Mammary epithelial cell (primary cell): ENCODE measurements at regions not wholly inside any gene's neighbourhood (a gene's known extent, or its start where the extent isn't known, plus 50 kb on each side); places are given as distances from the start of the nearest gene placed in this dataset.

Experiments
- EZH2 ChIP-seq: IDR thresholded peaks from 2 replicates; pipeline ENCODE4 v1.6.1; 2012; ENCODE audit warnings: low read length, inconsistent platforms, borderline replicate concordance
- TF ChIP-seq, protein P1 (sequence below), 2 donors: IDR thresholded peaks in 1 of 2; conservative IDR thresholded peaks in 1 of 2; 2 replicates each; pipeline ENCODE4 v1.5.1; 2011 to 2012; ENCODE audit warnings: inconsistent platforms in 2 of 2, low read length in 2 of 2, mild to moderate bottlenecking in 2 of 2, control low read depth in 1 of 2, low read depth in 1 of 2; ENCODE audit not compliant: insufficient read depth in 1 of 2; ENCODE audit errors: extremely low read depth in 1 of 2

DNA sequence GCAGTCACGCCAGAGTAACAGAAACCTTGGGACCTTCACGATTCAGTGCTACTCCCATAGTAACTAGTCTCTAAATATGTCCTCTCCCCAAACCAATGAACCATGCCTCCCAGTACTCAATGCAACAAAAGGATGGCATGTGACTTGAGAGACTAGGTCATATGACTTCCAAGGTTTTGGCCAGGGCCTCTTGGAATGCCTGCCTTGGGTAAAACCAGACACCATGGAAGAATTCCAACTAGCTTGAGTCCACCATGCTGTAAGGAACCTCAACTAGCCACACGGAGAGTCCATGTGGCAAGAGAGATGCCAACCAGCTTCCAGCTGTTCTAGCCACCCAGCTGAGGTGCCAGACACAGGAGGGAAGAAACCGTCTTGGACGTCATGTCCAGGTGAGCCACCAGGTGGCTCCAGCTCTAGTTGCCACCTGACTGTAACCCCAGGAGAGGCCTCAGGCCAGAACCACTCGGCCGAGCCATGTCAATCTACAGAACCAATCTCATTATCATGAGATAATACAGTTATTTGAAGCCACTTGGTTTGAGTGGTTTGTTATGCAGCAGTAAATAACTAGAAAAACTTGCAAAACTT, 115.0 kb downstream of the SYF2 start:
- TF ChIP-seq, protein P1, sequence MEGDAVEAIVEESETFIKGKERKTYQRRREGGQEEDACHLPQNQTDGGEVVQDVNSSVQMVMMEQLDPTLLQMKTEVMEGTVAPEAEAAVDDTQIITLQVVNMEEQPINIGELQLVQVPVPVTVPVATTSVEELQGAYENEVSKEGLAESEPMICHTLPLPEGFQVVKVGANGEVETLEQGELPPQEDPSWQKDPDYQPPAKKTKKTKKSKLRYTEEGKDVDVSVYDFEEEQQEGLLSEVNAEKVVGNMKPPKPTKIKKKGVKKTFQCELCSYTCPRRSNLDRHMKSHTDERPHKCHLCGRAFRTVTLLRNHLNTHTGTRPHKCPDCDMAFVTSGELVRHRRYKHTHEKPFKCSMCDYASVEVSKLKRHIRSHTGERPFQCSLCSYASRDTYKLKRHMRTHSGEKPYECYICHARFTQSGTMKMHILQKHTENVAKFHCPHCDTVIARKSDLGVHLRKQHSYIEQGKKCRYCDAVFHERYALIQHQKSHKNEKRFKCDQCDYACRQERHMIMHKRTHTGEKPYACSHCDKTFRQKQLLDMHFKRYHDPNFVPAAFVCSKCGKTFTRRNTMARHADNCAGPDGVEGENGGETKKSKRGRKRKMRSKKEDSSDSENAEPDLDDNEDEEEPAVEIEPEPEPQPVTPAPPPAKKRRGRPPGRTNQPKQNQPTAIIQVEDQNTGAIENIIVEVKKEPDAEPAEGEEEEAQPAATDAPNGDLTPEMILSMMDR (conservative IDR thresholded peaks at IDR 0.05 in 1 of 2, IDR thresholded peaks at IDR 0.05 in 1 of 2; ENCODE audit: extremely low read depth in 1 of 2, insufficient read depth in 1 of 2, low read depth in 1 of 2, low read length in 2 of 2) = peak; percentile 53 to 60
- no peak for TF ChIP-seq EZH2
